ENCODE measurements at regions not wholly inside any gene's neighbourhood (a gene's known extent, or its start where the extent isn't known, plus 50 kb on each side); places are given as distances from the start of the nearest gene placed in this dataset.
"Not testable (repeated sequence)": the region's sequence is repeated elsewhere in the genome, so short reads cannot be mapped to it uniquely, and the experiment has no call there.

- no peak for DNase-seq (ENCODE audit: low read depth, low spot score)
Observed at GRCh38 chr2:109049022-109049421, 60.0 kb upstream of the EDAR start.

GRCh38 chr2:109048163-109048562 lies 59.1 kb upstream of the EDAR start:
- no peak for DNase-seq (ENCODE audit: low read depth, low spot score)

- not testable (repeated sequence) for DNase-seq (ENCODE audit: low read depth, low spot score)
Observed at GRCh38 chr2:109047569-109047968, 58.5 kb upstream of the EDAR start.

GRCh38 chr2:109046925-109047508 lies 58.0 kb upstream of the EDAR start:
- DNase-seq (ENCODE audit: low read depth, low spot score) = no peak

GRCh38 chr2:109045505-109045904 lies 56.5 kb upstream of the EDAR start:
- DNase-seq (ENCODE audit: low read depth, low spot score) = no peak

- DNase-seq (ENCODE audit: low read depth, low spot score) = no peak
Observed at GRCh38 chr2:109038992-109039391, 50.0 kb upstream of the EDAR start.

Data from ELF-1 (cell line).